SK-MEL-5 (cell line): ENCODE measurements at regions not wholly inside any gene's neighbourhood (a gene's known extent, or its start where the extent isn't known, plus 50 kb on each side); places are given as distances from the start of the nearest gene placed in this dataset.

Experiments used
- DNase-seq: peaks from one replicate; pipeline ENCODE4 v3.0.0-alpha.2; 2016; ENCODE audit warnings: low read depth, low spot score
- in situ Hi-C: cut with HindIII; loops from 2 replicates; pipeline ENCODE4 v1.10.0; 2016; ENCODE audit warnings: low sequenced_read_pairs, high pct_unique_total_duplicates, low pct_unique_long_range_greater_than_20kb

DNA sequence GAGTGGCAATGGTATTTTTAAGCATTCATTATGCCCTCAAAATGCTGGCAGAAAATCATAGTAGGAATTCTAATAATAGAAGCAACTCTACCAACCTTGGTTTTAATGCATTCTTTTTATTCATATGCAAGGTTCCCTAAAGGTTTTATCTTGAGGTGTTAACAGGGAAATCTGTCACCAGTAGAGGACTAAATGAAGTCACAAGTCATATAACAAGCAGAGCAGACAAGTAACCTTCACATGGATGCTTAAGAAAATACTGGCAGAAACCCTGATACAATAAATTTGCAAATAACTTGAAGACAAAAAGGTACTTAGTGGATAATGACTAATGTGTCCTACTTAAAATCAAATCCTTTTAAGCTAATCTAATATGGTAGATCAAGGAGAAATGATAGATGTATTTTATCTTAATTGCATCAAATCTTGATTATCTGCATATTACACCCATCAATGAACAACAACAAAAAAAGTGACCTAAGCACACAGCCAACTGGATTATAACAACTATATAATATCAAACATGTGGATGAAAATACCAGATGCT, 73.3 kb downstream of the RFC3 start:
- DNase-seq = no peak
- in situ Hi-C loops = no loop called here

- in situ Hi-C loops = no loop called here
- DNase-seq = no peak
Observed at GRCh38 chr13:33893559-33893958, 75.6 kb downstream of the RFC3 start.

DNA sequence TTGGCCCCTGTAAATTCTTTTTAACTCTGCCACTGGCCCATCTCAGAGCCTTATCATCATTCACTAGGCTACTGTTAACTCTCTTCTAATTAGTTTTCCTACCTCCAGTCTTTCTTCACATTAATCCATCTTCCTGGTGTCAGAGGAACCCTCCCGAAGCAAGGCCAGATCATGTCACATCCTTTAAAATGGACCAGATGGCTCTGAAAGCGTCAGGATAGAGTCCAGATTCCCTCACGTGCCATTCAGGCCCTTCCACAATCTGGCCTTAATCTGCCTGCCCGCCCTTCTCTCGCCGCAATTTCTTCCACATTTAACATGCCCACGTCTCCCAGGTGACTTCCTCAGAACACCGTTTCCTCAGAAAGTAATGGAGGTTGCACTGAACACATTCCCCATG, 86.5 kb downstream of the RFC3 start:
- in situ Hi-C loops = no loop called here
- no peak for DNase-seq

GRCh38 chr13:33908116-33908515, 90.2 kb downstream of the RFC3 start:
- in situ Hi-C loops = no loop called here
- no peak for DNase-seq

DNA sequence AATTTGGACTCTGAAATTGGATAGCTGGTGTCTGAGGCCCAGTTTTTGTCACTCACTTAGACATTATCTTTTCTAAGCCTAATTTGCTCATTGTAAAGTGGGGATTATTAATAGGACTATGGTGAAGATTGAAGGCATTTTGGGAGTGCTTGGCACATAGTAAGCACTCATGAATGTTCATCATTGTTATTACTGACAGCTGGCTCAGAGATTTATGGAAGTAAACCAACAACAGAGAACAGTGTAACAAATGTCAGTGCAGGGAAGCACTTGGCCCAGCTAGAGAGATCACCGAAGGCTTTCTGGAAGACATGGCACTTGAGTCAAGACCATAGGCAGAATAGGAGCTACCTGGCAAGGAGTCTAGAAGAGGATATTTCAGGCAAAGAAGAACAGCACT, 92.3 kb downstream of the RFC3 start:
- in situ Hi-C loops = no loop called here
- DNase-seq = no peak

- in situ Hi-C loops = no loop called here
Observed at GRCh38 chr13:33911521-33911920, 93.6 kb downstream of the RFC3 start.

GRCh38 chr13:33913829-33914228, 95.9 kb downstream of the RFC3 start:
- DNase-seq = no peak
- in situ Hi-C loops = no loop called here

More at GRCh38 chr13:33911521-33911920, 93.6 kb downstream of the RFC3 start:
- DNase-seq = no peak

DNA sequence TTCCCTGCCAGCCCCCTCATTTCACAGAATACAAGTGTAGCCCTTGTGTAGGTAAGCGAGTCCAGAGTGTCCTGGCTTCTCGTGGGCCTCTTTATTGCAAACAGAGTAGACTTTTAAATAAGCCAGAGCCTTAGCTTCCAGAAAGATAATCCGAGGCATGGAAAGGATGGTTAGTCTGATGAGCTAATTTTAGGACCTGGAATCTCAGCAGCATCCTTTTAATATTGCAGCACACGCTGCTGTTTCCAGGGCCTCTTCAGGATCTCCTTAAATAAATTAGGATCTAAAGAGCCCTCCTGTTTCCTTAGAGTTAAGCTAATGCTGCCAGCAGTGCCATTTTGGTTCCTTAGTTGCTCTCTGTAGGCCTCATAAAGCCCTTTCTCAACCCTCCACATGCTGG, 99.2 kb downstream of the RFC3 start:
- no peak for DNase-seq
- in situ Hi-C loops = no loop called here

- DNase-seq = no peak
Observed at GRCh38 chr13:33918199-33918932, 100.4 kb downstream of the RFC3 start.

GRCh38 chr13:33919120-33919519, 101.2 kb downstream of the RFC3 start:
- in situ Hi-C loops = no loop called here

More at GRCh38 chr13:33918199-33918932, 100.4 kb downstream of the RFC3 start:
- in situ Hi-C loops = no loop called here

GRCh38 chr13:33925563-33925962, 107.6 kb downstream of the RFC3 start:
- in situ Hi-C loops = no loop called here
- no peak for DNase-seq

More at GRCh38 chr13:33919120-33919519, 101.2 kb downstream of the RFC3 start:
- no peak for DNase-seq

DNA sequence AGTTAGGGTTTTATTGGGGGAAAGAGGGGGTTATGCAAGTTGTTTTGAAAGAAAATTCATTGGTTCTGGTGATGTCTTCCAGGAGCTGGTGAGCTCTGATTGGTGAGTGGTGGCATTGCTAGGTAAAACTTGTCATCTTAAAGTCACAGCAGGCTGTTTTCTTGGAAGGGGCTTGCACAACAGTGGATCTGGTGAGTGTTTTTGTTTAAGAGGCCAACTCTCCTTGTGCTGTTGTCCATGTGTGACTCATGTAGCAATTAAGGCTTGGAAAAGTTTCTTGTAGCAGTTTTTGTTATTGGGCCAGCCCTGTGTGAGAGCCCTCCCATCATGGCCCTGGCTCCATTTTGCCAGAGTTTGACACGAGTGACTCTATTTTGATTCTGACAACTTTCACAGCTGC, 109.4 kb downstream of the RFC3 start:
- no peak for DNase-seq
- in situ Hi-C loops = no loop called here

GRCh38 chr13:33931397-33932311, 113.7 kb downstream of the RFC3 start:
- DNase-seq = peak; percentile 85
- in situ Hi-C loops = no loop called here

DNA sequence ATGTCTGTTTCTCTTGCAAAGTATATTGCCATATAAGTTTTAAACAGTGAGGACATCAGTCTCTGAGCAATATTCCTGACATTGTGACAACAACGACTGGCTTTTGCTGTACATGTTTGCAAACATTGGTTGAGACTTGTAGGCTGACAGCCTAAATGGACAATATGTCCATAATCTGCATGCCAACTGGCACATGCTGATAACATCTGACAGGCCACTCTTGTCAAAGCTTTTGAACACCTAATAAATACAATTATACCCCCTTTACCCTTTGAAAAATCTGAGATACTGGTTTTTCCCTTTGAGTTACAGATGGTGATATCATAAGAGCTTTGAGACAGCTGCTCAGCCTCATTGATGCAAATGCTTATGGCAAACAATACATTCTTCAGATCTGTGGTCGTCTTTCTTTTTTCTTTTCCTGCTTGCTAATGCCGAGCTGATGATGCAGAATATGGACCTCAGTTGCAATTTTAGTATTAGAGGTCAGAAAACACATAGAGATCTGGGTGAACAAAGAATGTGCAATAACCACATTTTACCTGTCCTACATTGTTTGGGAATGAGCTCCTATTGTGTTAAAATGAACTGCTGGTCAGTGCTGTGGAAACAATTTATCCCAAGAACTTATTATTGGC, 114.9 kb downstream of the RFC3 start:
- no peak for DNase-seq
- in situ Hi-C loops = no loop called here

GRCh38 chr13:33933810-33934209, 115.9 kb downstream of the RFC3 start:
- DNase-seq = no peak
- in situ Hi-C loops = no loop called here

- no peak for DNase-seq
- in situ Hi-C loops = no loop called here
Observed at GRCh38 chr13:33934343-33934742, 116.4 kb downstream of the RFC3 start.

- in situ Hi-C loops = no loop called here
- DNase-seq = no peak
Observed at GRCh38 chr13:33934951-33935371, 117.0 kb downstream of the RFC3 start.

GRCh38 chr13:33935969-33936368, 118.0 kb downstream of the RFC3 start:
- in situ Hi-C loops = no loop called here
- no peak for DNase-seq
